ENCODE measurements at regions not wholly inside any gene's neighbourhood (a gene's known extent, or its start where the extent isn't known, plus 50 kb on each side); places are given as distances from the start of the nearest gene placed in this dataset.

DNA sequence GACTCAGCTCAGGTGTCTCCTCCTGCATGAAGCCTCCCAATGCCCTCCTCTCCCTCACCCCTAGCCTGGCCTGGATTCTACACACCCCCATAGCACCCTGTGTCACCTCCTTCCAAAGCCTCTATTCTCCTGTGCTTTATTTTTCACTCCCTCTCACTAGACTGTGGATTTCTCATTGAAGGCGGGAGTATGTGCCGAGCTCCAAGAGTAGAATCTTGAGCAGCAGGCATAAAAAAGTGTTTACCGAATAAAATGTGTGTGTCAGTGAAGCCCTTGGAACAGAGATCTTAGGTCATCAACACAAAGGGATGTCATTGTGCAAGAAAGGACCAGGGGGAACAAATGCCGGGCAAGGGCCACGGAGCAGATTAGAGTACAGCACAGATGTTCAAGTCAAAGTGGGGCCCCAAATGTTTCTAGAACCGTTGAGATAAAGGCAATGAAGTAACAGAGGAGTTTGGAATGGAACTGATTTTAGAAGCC lies 106.1 kb upstream of the TMEM170B start (continued):
- no peak for TF ChIP-seq PHB2 (IDR thresholded peaks at IDR 0.05; ENCODE audit: partially characterized antibody)
- TF ChIP-seq ZNF18 (CRISPR knock-in tag; IDR thresholded peaks at IDR 0.05; ENCODE audit: insufficient replicate concordance): no peak
- no peak for TF ChIP-seq PLRG1 (conservative IDR thresholded peaks at IDR 0.05)
- TF ChIP-seq, protein P1, sequence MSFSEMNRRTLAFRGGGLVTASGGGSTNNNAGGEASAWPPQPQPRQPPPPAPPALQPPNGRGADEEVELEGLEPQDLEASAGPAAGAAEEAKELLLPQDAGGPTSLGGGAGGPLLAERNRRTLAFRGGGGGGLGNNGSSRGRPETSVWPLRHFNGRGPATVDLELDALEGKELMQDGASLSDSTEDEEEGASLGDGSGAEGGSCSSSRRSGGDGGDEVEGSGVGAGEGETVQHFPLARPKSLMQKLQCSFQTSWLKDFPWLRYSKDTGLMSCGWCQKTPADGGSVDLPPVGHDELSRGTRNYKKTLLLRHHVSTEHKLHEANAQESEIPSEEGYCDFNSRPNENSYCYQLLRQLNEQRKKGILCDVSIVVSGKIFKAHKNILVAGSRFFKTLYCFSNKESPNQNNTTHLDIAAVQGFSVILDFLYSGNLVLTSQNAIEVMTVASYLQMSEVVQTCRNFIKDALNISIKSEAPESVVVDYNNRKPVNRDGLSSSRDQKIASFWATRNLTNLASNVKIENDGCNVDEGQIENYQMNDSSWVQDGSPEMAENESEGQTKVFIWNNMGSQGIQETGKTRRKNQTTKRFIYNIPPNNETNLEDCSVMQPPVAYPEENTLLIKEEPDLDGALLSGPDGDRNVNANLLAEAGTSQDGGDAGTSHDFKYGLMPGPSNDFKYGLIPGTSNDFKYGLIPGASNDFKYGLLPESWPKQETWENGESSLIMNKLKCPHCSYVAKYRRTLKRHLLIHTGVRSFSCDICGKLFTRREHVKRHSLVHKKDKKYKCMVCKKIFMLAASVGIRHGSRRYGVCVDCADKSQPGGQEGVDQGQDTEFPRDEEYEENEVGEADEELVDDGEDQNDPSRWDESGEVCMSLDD (CRISPR knock-in tag; IDR thresholded peaks at IDR 0.05; ENCODE audit: borderline replicate concordance): no peak
- no peak for TF ChIP-seq ZFYVE20 (CRISPR knock-in tag; IDR thresholded peaks at IDR 0.05; ENCODE audit: borderline replicate concordance, low read depth)
- no peak for TF ChIP-seq ZNF251 (CRISPR knock-in tag; IDR thresholded peaks at IDR 0.05)
- TF ChIP-seq POLR2A (IDR thresholded peaks at IDR 0.05; ENCODE audit: insufficient read depth in 1 of 2, low read depth in 2 of 2, low read length in 2 of 2): no peak
- TF ChIP-seq PRPF4 (IDR thresholded peaks at IDR 0.05; ENCODE audit: low read depth, low read length, poor library complexity, severe bottlenecking): no peak
- TF ChIP-seq ZNF749 (CRISPR knock-in tag; IDR thresholded peaks at IDR 0.05; ENCODE audit: borderline replicate concordance): no peak
- peak; percentile 65; the same call in 1 of the 2 replicates for TF ChIP-seq CHD4 (IDR thresholded peaks at IDR 0.05; ENCODE audit: borderline replicate concordance, low read length)
- TF ChIP-seq SRSF4 (IDR thresholded peaks at IDR 0.05; ENCODE audit: low read depth, low read length, poor library complexity, severe bottlenecking): no peak
- no peak for TF ChIP-seq ZNF616 (CRISPR knock-in tag; IDR thresholded peaks at IDR 0.05; ENCODE audit: low read depth)
- TF ChIP-seq TFDP1 (CRISPR knock-in tag; IDR thresholded peaks at IDR 0.05; ENCODE audit: borderline replicate concordance): peak; percentile 41; the same call in 1 of the 2 replicates
- TF ChIP-seq, protein P2, sequence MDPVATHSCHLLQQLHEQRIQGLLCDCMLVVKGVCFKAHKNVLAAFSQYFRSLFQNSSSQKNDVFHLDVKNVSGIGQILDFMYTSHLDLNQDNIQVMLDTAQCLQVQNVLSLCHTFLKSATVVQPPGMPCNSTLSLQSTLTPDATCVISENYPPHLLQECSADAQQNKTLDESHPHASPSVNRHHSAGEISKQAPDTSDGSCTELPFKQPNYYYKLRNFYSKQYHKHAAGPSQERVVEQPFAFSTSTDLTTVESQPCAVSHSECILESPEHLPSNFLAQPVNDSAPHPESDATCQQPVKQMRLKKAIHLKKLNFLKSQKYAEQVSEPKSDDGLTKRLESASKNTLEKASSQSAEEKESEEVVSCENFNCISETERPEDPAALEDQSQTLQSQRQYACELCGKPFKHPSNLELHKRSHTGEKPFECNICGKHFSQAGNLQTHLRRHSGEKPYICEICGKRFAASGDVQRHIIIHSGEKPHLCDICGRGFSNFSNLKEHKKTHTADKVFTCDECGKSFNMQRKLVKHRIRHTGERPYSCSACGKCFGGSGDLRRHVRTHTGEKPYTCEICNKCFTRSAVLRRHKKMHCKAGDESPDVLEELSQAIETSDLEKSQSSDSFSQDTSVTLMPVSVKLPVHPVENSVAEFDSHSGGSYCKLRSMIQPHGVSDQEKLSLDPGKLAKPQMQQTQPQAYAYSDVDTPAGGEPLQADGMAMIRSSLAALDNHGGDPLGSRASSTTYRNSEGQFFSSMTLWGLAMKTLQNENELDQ (CRISPR knock-in tag; IDR thresholded peaks at IDR 0.05; ENCODE audit: borderline replicate concordance): no peak
- no peak for TF ChIP-seq HNRNPLL (IDR thresholded peaks at IDR 0.05; ENCODE audit: low read depth, low read length, poor library complexity, severe bottlenecking)
- TF ChIP-seq, protein P3, sequence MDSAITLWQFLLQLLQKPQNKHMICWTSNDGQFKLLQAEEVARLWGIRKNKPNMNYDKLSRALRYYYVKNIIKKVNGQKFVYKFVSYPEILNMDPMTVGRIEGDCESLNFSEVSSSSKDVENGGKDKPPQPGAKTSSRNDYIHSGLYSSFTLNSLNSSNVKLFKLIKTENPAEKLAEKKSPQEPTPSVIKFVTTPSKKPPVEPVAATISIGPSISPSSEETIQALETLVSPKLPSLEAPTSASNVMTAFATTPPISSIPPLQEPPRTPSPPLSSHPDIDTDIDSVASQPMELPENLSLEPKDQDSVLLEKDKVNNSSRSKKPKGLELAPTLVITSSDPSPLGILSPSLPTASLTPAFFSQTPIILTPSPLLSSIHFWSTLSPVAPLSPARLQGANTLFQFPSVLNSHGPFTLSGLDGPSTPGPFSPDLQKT (CRISPR knock-in tag; IDR thresholded peaks at IDR 0.05; ENCODE audit: borderline replicate concordance): no peak
- TF ChIP-seq ZNF557 (CRISPR knock-in tag; IDR thresholded peaks at IDR 0.05): no peak
- TF ChIP-seq ZNF256 (CRISPR knock-in tag; conservative IDR thresholded peaks at IDR 0.05): no peak
- TF ChIP-seq ZNF260 (CRISPR knock-in tag; IDR thresholded peaks at IDR 0.05; ENCODE audit: borderline replicate concordance, low read depth): no peak
- no peak for TF ChIP-seq ZNF839 (CRISPR knock-in tag; IDR thresholded peaks at IDR 0.05; ENCODE audit: borderline replicate concordance)

All from HepG2 (cell line).